ENCODE measurements at regions not wholly inside any gene's neighbourhood (a gene's known extent, or its start where the extent isn't known, plus 50 kb on each side); places are given as distances from the start of the nearest gene placed in this dataset.

DNA sequence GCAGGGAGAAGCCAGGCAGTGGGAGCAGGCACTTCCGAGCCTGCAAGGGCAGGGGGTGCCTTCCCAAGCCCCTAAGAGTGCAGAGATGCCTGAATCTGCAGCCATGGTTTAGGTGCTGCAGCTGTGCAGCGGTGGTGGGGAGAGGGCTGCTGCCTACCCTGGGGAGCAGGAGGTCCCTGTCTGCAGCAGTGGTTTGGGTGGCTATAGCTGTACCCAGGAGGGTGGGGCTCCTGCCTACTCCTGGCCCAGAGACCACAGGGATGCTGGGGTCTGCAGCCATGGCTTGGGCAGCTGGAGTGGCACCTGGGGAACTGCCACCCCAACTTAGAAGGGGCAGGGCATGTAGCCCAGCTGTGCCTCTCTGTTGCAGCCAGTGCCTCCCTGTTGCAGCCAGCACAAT lies 488.1 kb upstream of the THBS1 start:
- Mint-ChIP-seq H3K36me3 (ENCODE audit: low read depth) (no peaks in the 10 kb centered on the region), H3K4me1 (peaks cover 23% of the 10 kb centered on the region), H3K9me3 (no peaks in the 10 kb centered on the region), H3K4me3 (no peak overlapping the region), H3K27ac (no peak overlapping the region), H3K27me3 (ENCODE audit: low read depth, poor library complexity) (no peaks in the 10 kb centered on the region)
- TF ChIP-seq, protein P1, sequence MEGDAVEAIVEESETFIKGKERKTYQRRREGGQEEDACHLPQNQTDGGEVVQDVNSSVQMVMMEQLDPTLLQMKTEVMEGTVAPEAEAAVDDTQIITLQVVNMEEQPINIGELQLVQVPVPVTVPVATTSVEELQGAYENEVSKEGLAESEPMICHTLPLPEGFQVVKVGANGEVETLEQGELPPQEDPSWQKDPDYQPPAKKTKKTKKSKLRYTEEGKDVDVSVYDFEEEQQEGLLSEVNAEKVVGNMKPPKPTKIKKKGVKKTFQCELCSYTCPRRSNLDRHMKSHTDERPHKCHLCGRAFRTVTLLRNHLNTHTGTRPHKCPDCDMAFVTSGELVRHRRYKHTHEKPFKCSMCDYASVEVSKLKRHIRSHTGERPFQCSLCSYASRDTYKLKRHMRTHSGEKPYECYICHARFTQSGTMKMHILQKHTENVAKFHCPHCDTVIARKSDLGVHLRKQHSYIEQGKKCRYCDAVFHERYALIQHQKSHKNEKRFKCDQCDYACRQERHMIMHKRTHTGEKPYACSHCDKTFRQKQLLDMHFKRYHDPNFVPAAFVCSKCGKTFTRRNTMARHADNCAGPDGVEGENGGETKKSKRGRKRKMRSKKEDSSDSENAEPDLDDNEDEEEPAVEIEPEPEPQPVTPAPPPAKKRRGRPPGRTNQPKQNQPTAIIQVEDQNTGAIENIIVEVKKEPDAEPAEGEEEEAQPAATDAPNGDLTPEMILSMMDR (IDR thresholded peaks at IDR 0.05), result no peak
- DNase-seq, result no peak

DNA sequence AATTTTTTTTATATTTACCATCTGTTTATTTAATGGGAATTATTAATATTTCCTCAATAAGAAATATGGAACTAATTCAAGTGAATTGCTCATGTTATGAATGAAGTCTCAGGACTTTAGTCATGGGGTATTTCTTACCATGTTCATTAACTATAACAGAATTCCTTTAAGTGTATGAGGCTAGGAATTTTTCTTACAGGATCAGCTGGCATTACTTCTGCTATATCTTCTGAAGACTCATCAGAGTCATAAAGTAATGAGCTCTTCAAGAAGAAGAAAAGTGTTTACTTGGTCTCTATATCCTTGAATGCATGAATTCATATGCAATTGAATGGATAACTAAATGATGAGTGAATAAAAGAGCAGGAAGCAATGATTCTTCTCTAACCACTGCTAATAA lies 486.8 kb upstream of the THBS1 start:
- Mint-ChIP-seq H3K4me1 (peaks cover 23% of the 10 kb centered on the region), H3K9me3 (no peaks in the 10 kb centered on the region), H3K27me3 (ENCODE audit: low read depth, poor library complexity) (no peaks in the 10 kb centered on the region), H3K27ac (no peak overlapping the region), H3K36me3 (ENCODE audit: low read depth) (no peaks in the 10 kb centered on the region), H3K4me3 (no peak overlapping the region)
- TF ChIP-seq, protein P1 (IDR thresholded peaks at IDR 0.05), result no peak
- DNase-seq, result no peak

DNA sequence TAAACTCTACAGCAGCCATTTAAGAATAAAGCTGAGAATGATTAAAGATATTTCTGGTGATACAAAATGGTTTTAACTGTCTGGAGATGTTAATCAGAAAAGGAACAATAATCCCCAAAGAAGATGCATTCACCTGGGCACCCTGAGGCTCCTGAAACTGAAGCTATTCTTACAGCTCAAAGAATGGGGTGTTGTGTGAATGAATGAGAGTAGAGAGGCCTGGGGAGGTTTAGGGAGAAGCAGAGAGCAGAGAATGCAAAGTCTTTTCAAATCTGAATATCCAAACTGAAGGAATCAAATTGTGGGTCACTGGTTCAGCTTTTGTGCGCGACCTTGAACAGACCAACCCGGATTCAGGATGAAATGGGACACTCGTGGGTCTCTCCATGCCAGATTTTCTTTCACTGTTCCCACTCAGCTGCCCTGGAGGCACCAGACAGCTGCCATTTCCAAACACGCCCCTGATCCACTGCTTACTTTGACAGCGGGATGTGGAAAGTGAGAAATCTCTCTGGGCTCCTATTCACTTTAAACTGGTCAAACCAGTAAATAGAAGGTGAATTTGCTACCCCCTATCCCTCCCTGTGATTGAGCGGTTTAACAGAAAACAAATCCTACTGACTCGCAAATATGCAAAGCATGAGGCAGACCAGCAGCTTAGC lies 485.5 kb upstream of the THBS1 start:
- peaks cover 23% of the 10 kb centered on the region for H3K4me1 Mint-ChIP-seq
- peak overlapping the region; percentile 2 for H3K27ac Mint-ChIP-seq
- peaks cover 3% of the 10 kb centered on the region for H3K27me3 Mint-ChIP-seq (ENCODE audit: low read depth, poor library complexity)
- peak overlapping the region; percentile 9 for H3K4me3 Mint-ChIP-seq
- DNase-seq, result no peak
- no peaks in the 10 kb centered on the region for H3K9me3 Mint-ChIP-seq
- TF ChIP-seq, protein P1 (IDR thresholded peaks at IDR 0.05), result no peak
- H3K36me3 Mint-ChIP-seq (ENCODE audit: low read depth), result no peaks in the 10 kb centered on the region

DNA sequence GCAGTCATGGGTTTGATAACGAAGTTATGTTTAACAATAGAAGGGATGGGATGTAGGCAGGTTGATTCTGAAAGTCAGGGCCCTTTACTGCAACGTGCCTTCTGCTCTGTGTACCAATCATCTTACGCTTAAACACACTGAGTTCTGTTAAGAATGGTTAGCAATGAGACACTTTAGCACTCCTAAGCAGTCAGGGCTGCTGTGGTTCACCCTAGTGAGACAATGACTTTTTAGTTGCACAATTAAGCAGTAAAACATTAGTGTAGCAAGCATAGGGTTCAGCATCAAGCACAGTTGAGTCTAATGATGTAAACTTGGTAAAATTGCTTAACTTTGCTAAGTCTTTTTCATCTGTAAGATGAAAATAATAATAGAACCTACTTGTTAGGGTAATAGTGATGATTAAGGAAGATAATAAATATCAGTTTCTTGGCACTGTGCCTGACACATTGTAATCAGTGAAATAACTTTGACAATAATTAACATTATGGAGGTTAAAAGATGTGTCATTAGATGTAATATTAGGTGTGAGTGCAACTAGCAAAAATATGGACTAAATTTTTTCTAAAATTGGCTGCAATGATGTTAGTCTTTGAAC lies 484.2 kb upstream of the THBS1 start:
- Mint-ChIP-seq H3K9me3 (no peaks in the 10 kb centered on the region), H3K4me3 (no peak overlapping the region), H3K27ac (no peak overlapping the region), H3K4me1 (peaks cover 15% of the 10 kb centered on the region), H3K36me3 (ENCODE audit: low read depth) (no peaks in the 10 kb centered on the region), H3K27me3 (ENCODE audit: low read depth, poor library complexity) (peaks cover 3% of the 10 kb centered on the region)
- TF ChIP-seq, protein P1 (IDR thresholded peaks at IDR 0.05), result no peak
- DNase-seq, result no peak

DNA sequence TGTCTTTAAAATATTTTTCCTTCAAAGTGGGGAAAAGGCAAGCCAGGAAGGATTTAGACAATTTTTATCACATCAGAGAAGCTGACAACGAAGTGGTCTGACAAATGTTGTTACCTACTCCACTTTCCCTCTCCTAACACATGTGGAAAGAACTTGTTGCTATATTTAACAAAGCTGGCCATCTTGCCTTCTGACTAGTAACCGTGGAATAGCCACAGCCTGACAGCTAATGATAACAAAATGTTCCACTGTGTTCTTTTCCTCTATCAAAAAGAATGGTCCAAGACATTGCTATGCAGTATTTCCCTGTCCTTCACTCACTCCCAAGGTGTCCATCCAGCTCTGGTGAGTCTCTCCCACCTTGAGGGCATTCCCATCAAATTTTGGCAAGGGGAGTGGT lies 481.4 kb upstream of the THBS1 start:
- Mint-ChIP-seq H3K9me3 (peaks cover 3% of the 10 kb centered on the region), H3K36me3 (ENCODE audit: low read depth) (no peaks in the 10 kb centered on the region), H3K27ac (no peak overlapping the region), H3K27me3 (ENCODE audit: low read depth, poor library complexity) (peaks cover 3% of the 10 kb centered on the region), H3K4me1 (peaks cover 14% of the 10 kb centered on the region), H3K4me3 (no peak overlapping the region)
- TF ChIP-seq, protein P1 (IDR thresholded peaks at IDR 0.05), result no peak
- DNase-seq, result no peak

Measured in nephron progenitor cell (in vitro differentiated cells).